ENCODE measurements at regions not wholly inside any gene's neighbourhood (a gene's known extent, or its start where the extent isn't known, plus 50 kb on each side); places are given as distances from the start of the nearest gene placed in this dataset.

GRCh38 chr5:85868070-85868469 lies 749.7 kb upstream of the COX7C start:
- Histone ChIP-seq H3K4me1 (ENCODE audit: insufficient read depth, low read length) (no peaks in the 10 kb centered on the region), H3K9me3 (ENCODE audit: low read length) (no peaks in the 10 kb centered on the region), H3K27ac (ENCODE audit: low read depth, low read length) (no peak overlapping the region), H3K36me3 (ENCODE audit: insufficient read depth, low read length) (no peaks in the 10 kb centered on the region), H3K9ac (ENCODE audit: low read length) (no peak overlapping the region), H3K4me3 (ENCODE audit: low read depth in 1 of 2, low read length in 2 of 2) (no peak overlapping the region), H3K27me3 (ENCODE audit: control insufficient read depth in 1 of 2, insufficient read depth in 2 of 2, low read length in 2 of 2) (no peaks in the 10 kb centered on the region)

GRCh38 chr5:85893996-85894395 lies 723.7 kb upstream of the COX7C start:
- Histone ChIP-seq H3K36me3 (ENCODE audit: insufficient read depth, low read length) (no peaks in the 10 kb centered on the region), H3K9me3 (ENCODE audit: low read length) (no peaks in the 10 kb centered on the region), H3K27me3 (ENCODE audit: control insufficient read depth in 1 of 2, insufficient read depth in 2 of 2, low read length in 2 of 2) (no peaks in the 10 kb centered on the region), H3K4me1 (ENCODE audit: insufficient read depth, low read length) (no peaks in the 10 kb centered on the region), H3K27ac (ENCODE audit: low read depth, low read length) (no peak overlapping the region), H3K4me3 (ENCODE audit: low read depth in 1 of 2, low read length in 2 of 2) (no peak overlapping the region), H3K9ac (ENCODE audit: low read length) (no peak overlapping the region)

- H3K4me1 ChIP-seq (ENCODE audit: insufficient read depth, low read length) = no peaks in the 10 kb centered on the region
- no peak overlapping the region for H3K9ac ChIP-seq (ENCODE audit: low read length)
- no peaks in the 10 kb centered on the region for H3K9me3 ChIP-seq (ENCODE audit: low read length)
- H3K4me3 ChIP-seq (ENCODE audit: low read depth in 1 of 2, low read length in 2 of 2) = no peak overlapping the region
- no peaks in the 10 kb centered on the region for H3K36me3 ChIP-seq (ENCODE audit: insufficient read depth, low read length)
- H3K27me3 ChIP-seq (ENCODE audit: control insufficient read depth in 1 of 2, insufficient read depth in 2 of 2, low read length in 2 of 2) = no peaks in the 10 kb centered on the region
- H3K27ac ChIP-seq (ENCODE audit: low read depth, low read length) = no peak overlapping the region
Observed at GRCh38 chr5:85896514-85896913, 721.2 kb upstream of the COX7C start.

GRCh38 chr5:85906460-85906859 lies 711.3 kb upstream of the COX7C start:
- no peaks in the 10 kb centered on the region for H3K4me1 ChIP-seq (ENCODE audit: insufficient read depth, low read length)
- H3K27ac ChIP-seq (ENCODE audit: low read depth, low read length) = no peak overlapping the region
- H3K27me3 ChIP-seq (ENCODE audit: control insufficient read depth in 1 of 2, insufficient read depth in 2 of 2, low read length in 2 of 2) = no peaks in the 10 kb centered on the region
- no peak overlapping the region for H3K9ac ChIP-seq (ENCODE audit: low read length)
- no peaks in the 10 kb centered on the region for H3K9me3 ChIP-seq (ENCODE audit: low read length)
- H3K4me3 ChIP-seq (ENCODE audit: low read depth in 1 of 2, low read length in 2 of 2) = no peak overlapping the region
- no peaks in the 10 kb centered on the region for H3K36me3 ChIP-seq (ENCODE audit: insufficient read depth, low read length)

- Histone ChIP-seq H3K27ac (ENCODE audit: low read depth, low read length) (no peak overlapping the region), H3K27me3 (ENCODE audit: control insufficient read depth in 1 of 2, insufficient read depth in 2 of 2, low read length in 2 of 2) (no peaks in the 10 kb centered on the region), H3K36me3 (ENCODE audit: insufficient read depth, low read length) (no peaks in the 10 kb centered on the region), H3K9me3 (ENCODE audit: low read length) (no peaks in the 10 kb centered on the region), H3K9ac (ENCODE audit: low read length) (no peak overlapping the region), H3K4me3 (ENCODE audit: low read depth in 1 of 2, low read length in 2 of 2) (no peak overlapping the region), H3K4me1 (ENCODE audit: insufficient read depth, low read length) (no peaks in the 10 kb centered on the region)
Observed at GRCh38 chr5:85910335-85910734, 707.4 kb upstream of the COX7C start.

- H3K4me1 ChIP-seq (ENCODE audit: insufficient read depth, low read length) = no peaks in the 10 kb centered on the region
- H3K36me3 ChIP-seq (ENCODE audit: insufficient read depth, low read length) = no peaks in the 10 kb centered on the region
- H3K27me3 ChIP-seq (ENCODE audit: control insufficient read depth in 1 of 2, insufficient read depth in 2 of 2, low read length in 2 of 2) = no peaks in the 10 kb centered on the region
- H3K9me3 ChIP-seq (ENCODE audit: low read length) = no peaks in the 10 kb centered on the region
- H3K4me3 ChIP-seq (ENCODE audit: low read depth in 1 of 2, low read length in 2 of 2) = no peak overlapping the region
- no peak overlapping the region for H3K9ac ChIP-seq (ENCODE audit: low read length)
- H3K27ac ChIP-seq (ENCODE audit: low read depth, low read length) = no peak overlapping the region
Observed at GRCh38 chr5:85920984-85921383, 696.8 kb upstream of the COX7C start.

- H3K36me3 ChIP-seq (ENCODE audit: insufficient read depth, low read length) = no peaks in the 10 kb centered on the region
- H3K4me3 ChIP-seq (ENCODE audit: low read depth in 1 of 2, low read length in 2 of 2) = no peak overlapping the region
- no peaks in the 10 kb centered on the region for H3K27me3 ChIP-seq (ENCODE audit: control insufficient read depth in 1 of 2, insufficient read depth in 2 of 2, low read length in 2 of 2)
- no peaks in the 10 kb centered on the region for H3K4me1 ChIP-seq (ENCODE audit: insufficient read depth, low read length)
- H3K9ac ChIP-seq (ENCODE audit: low read length) = no peak overlapping the region
- H3K27ac ChIP-seq (ENCODE audit: low read depth, low read length) = no peak overlapping the region
- no peaks in the 10 kb centered on the region for H3K9me3 ChIP-seq (ENCODE audit: low read length)
Observed at GRCh38 chr5:85921590-85921989, 696.2 kb upstream of the COX7C start.

GRCh38 chr5:85927632-85928031 lies 690.1 kb upstream of the COX7C start:
- H3K4me3 ChIP-seq (ENCODE audit: low read depth in 1 of 2, low read length in 2 of 2) = no peak overlapping the region
- no peaks in the 10 kb centered on the region for H3K36me3 ChIP-seq (ENCODE audit: insufficient read depth, low read length)
- no peak overlapping the region for H3K9ac ChIP-seq (ENCODE audit: low read length)
- H3K4me1 ChIP-seq (ENCODE audit: insufficient read depth, low read length) = no peaks in the 10 kb centered on the region
- no peaks in the 10 kb centered on the region for H3K9me3 ChIP-seq (ENCODE audit: low read length)
- H3K27ac ChIP-seq (ENCODE audit: low read depth, low read length) = no peak overlapping the region
- no peaks in the 10 kb centered on the region for H3K27me3 ChIP-seq (ENCODE audit: control insufficient read depth in 1 of 2, insufficient read depth in 2 of 2, low read length in 2 of 2)

GRCh38 chr5:85929713-85930112 lies 688.0 kb upstream of the COX7C start:
- H3K4me1 ChIP-seq (ENCODE audit: insufficient read depth, low read length) = no peaks in the 10 kb centered on the region

GRCh38 chr5:85931220-85931619 lies 686.5 kb upstream of the COX7C start:
- no peaks in the 10 kb centered on the region for H3K36me3 ChIP-seq (ENCODE audit: insufficient read depth, low read length)
- H3K4me3 ChIP-seq (ENCODE audit: low read depth in 1 of 2, low read length in 2 of 2) = no peak overlapping the region
- H3K27me3 ChIP-seq (ENCODE audit: control insufficient read depth in 1 of 2, insufficient read depth in 2 of 2, low read length in 2 of 2) = no peaks in the 10 kb centered on the region
- H3K27ac ChIP-seq (ENCODE audit: low read depth, low read length) = no peak overlapping the region
- no peaks in the 10 kb centered on the region for H3K9me3 ChIP-seq (ENCODE audit: low read length)
- no peak overlapping the region for H3K9ac ChIP-seq (ENCODE audit: low read length)
- H3K4me1 ChIP-seq (ENCODE audit: insufficient read depth, low read length) = no peaks in the 10 kb centered on the region

More at GRCh38 chr5:85929713-85930112, 688.0 kb upstream of the COX7C start:
- H3K27ac ChIP-seq (ENCODE audit: low read depth, low read length) = no peak overlapping the region
- no peak overlapping the region for H3K9ac ChIP-seq (ENCODE audit: low read length)
- no peaks in the 10 kb centered on the region for H3K36me3 ChIP-seq (ENCODE audit: insufficient read depth, low read length)
- no peaks in the 10 kb centered on the region for H3K27me3 ChIP-seq (ENCODE audit: control insufficient read depth in 1 of 2, insufficient read depth in 2 of 2, low read length in 2 of 2)
- H3K9me3 ChIP-seq (ENCODE audit: low read length) = no peaks in the 10 kb centered on the region
- no peak overlapping the region for H3K4me3 ChIP-seq (ENCODE audit: low read depth in 1 of 2, low read length in 2 of 2)

- no peaks in the 10 kb centered on the region for H3K27me3 ChIP-seq (ENCODE audit: control insufficient read depth in 1 of 2, insufficient read depth in 2 of 2, low read length in 2 of 2)
- H3K9ac ChIP-seq (ENCODE audit: low read length) = no peak overlapping the region
- no peaks in the 10 kb centered on the region for H3K4me1 ChIP-seq (ENCODE audit: insufficient read depth, low read length)
- no peaks in the 10 kb centered on the region for H3K36me3 ChIP-seq (ENCODE audit: insufficient read depth, low read length)
- no peaks in the 10 kb centered on the region for H3K9me3 ChIP-seq (ENCODE audit: low read length)
- H3K4me3 ChIP-seq (ENCODE audit: low read depth in 1 of 2, low read length in 2 of 2) = no peak overlapping the region
- H3K27ac ChIP-seq (ENCODE audit: low read depth, low read length) = no peak overlapping the region
Observed at GRCh38 chr5:85938201-85938600, 679.5 kb upstream of the COX7C start.

- Histone ChIP-seq H3K9ac (ENCODE audit: low read length) (no peak overlapping the region), H3K27me3 (ENCODE audit: control insufficient read depth in 1 of 2, insufficient read depth in 2 of 2, low read length in 2 of 2) (no peaks in the 10 kb centered on the region), H3K27ac (ENCODE audit: low read depth, low read length) (no peak overlapping the region), H3K4me3 (ENCODE audit: low read depth in 1 of 2, low read length in 2 of 2) (no peak overlapping the region), H3K36me3 (ENCODE audit: insufficient read depth, low read length) (no peaks in the 10 kb centered on the region), H3K9me3 (ENCODE audit: low read length) (peaks cover 3% of the 10 kb centered on the region), H3K4me1 (ENCODE audit: insufficient read depth, low read length) (no peaks in the 10 kb centered on the region)
Observed at GRCh38 chr5:85951707-85952210, 666.0 kb upstream of the COX7C start.
